ENCODE measurements at regions not wholly inside any gene's neighbourhood (a gene's known extent, or its start where the extent isn't known, plus 50 kb on each side); places are given as distances from the start of the nearest gene placed in this dataset.

GRCh38 chr1:229142471-229142870, 128.4 kb upstream of the RAB4A start:
- H3K9me3 ChIP-seq, result no peaks in the 10 kb centered on the region
- H3K36me3 ChIP-seq, result no peaks in the 10 kb centered on the region
- DNase-seq (ENCODE audit: low spot score in 2 of 2), result no peak
- H3K27me3 ChIP-seq, result no peaks in the 10 kb centered on the region
- H3K27ac ChIP-seq, result no peak overlapping the region
- no peaks in the 10 kb centered on the region for H3K4me1 ChIP-seq
- intact Hi-C loops (cut with DNase I; ENCODE audit: low total_unique reads), result no loop called here
- no peak overlapping the region for H3K4me3 ChIP-seq
- no peak for TF ChIP-seq POLR2AphosphoS5 (IDR thresholded peaks at IDR 0.05)
- TF ChIP-seq, protein P1, sequence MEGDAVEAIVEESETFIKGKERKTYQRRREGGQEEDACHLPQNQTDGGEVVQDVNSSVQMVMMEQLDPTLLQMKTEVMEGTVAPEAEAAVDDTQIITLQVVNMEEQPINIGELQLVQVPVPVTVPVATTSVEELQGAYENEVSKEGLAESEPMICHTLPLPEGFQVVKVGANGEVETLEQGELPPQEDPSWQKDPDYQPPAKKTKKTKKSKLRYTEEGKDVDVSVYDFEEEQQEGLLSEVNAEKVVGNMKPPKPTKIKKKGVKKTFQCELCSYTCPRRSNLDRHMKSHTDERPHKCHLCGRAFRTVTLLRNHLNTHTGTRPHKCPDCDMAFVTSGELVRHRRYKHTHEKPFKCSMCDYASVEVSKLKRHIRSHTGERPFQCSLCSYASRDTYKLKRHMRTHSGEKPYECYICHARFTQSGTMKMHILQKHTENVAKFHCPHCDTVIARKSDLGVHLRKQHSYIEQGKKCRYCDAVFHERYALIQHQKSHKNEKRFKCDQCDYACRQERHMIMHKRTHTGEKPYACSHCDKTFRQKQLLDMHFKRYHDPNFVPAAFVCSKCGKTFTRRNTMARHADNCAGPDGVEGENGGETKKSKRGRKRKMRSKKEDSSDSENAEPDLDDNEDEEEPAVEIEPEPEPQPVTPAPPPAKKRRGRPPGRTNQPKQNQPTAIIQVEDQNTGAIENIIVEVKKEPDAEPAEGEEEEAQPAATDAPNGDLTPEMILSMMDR (IDR thresholded peaks at IDR 0.05), result no peak
- TF ChIP-seq POLR2A (IDR thresholded peaks at IDR 0.05), result no peak

DNA sequence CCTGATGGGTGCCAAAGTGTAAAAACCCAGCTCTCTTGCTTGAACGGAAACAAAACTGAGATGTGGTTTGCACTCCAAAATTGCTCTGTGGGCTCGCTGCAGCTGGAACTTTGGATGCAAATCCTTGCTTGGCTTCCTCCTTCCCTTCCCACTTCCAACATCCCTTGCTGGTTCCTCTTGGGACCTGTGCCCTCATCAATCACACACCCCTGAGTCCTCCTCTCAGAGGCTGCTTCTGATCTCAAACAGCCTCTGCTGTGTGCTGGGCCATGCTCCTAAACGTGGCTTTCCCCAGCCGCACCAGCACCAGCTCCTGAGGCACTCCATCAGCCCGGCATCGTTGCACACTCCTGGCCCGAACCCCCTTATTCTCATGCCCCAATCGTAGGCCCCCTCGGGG, 124.3 kb upstream of the RAB4A start:
- Histone ChIP-seq H3K9me3 (no peaks in the 10 kb centered on the region), H3K4me3 (peak overlapping the region in 2 of 3 donors; percentile 7 to 47), H3K36me3 (no peaks in the 10 kb centered on the region), H3K27ac (no peak overlapping the region), H3K4me1 (no peaks in the 10 kb centered on the region), H3K27me3 (no peaks in the 10 kb centered on the region)
- intact Hi-C loops (cut with DNase I; ENCODE audit: low total_unique reads), result loop anchor here (5.0 kb wide), 1 partner anchor 1476 kb away; no protein-coding TSS in a partner anchor
- DNase-seq (ENCODE audit: low spot score in 2 of 2), result no peak
- TF ChIP-seq POLR2AphosphoS5 (IDR thresholded peaks at IDR 0.05), result no peak
- TF ChIP-seq POLR2A (IDR thresholded peaks at IDR 0.05), result no peak
- TF ChIP-seq, protein P1 (IDR thresholded peaks at IDR 0.05), result no peak

- Histone ChIP-seq H3K27ac (no peak overlapping the region), H3K4me1 (no peaks in the 10 kb centered on the region), H3K4me3 (peak overlapping the region in 2 of 3 donors; percentile 7 to 47), H3K9me3 (no peaks in the 10 kb centered on the region), H3K27me3 (no peaks in the 10 kb centered on the region), H3K36me3 (no peaks in the 10 kb centered on the region)
- TF ChIP-seq, protein P1 (IDR thresholded peaks at IDR 0.05), result no peak
- no peak for TF ChIP-seq POLR2A (IDR thresholded peaks at IDR 0.05)
- no peak for TF ChIP-seq POLR2AphosphoS5 (IDR thresholded peaks at IDR 0.05)
- DNase-seq (ENCODE audit: low spot score in 2 of 2), result peak in 1 of 2 donors; percentile 43
- intact Hi-C loops (cut with DNase I; ENCODE audit: low total_unique reads), result loop anchor here (5.0 kb wide), 1 partner anchor 1475 kb away; no protein-coding TSS in a partner anchor
Measured at GRCh38 chr1:229147072-229147471, 123.8 kb upstream of the RAB4A start.

DNA sequence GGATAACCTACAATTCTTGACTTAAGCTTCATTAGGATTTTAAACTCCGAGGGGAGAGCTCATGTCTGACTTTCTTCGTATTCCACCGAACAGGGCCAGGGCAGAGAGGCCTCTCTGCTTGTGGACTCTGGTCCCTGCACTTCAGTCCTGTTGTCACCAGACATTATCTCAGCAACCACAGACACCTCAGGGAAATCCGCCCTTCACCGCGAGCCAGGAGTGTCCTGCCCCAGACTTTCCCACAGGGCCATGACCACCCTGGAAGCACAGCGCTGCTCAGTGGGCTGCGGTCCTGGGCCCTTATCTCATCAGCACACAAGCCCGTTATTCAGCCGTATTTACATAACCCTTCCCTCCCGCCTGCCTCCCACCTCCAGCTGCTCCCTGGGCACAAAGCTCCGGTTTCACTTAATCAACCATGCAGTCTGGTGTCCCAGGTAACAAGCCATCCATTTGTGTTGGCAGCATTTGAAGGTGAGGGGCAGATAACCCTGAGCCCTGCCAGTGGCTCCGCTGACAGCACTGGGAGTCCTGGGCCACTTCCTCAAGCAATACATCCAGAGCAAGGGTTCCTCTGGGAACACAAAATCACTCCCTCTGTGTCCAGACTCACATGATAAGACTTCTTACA, 122.8 kb upstream of the RAB4A start:
- intact Hi-C loops (cut with DNase I; ENCODE audit: low total_unique reads), result loop anchor here (5.0 kb wide), 1 partner anchor 1474 kb away; no protein-coding TSS in a partner anchor
- Histone ChIP-seq H3K36me3 (no peaks in the 10 kb centered on the region), H3K4me1 (no peaks in the 10 kb centered on the region), H3K27ac (no peak overlapping the region), H3K4me3 (no peak overlapping the region), H3K9me3 (no peaks in the 10 kb centered on the region), H3K27me3 (no peaks in the 10 kb centered on the region)
- no peak for TF ChIP-seq POLR2AphosphoS5 (IDR thresholded peaks at IDR 0.05)
- TF ChIP-seq, protein P1 (IDR thresholded peaks at IDR 0.05), result no peak
- no peak for TF ChIP-seq POLR2A (IDR thresholded peaks at IDR 0.05)
- no peak for DNase-seq (ENCODE audit: low spot score in 2 of 2)

DNA sequence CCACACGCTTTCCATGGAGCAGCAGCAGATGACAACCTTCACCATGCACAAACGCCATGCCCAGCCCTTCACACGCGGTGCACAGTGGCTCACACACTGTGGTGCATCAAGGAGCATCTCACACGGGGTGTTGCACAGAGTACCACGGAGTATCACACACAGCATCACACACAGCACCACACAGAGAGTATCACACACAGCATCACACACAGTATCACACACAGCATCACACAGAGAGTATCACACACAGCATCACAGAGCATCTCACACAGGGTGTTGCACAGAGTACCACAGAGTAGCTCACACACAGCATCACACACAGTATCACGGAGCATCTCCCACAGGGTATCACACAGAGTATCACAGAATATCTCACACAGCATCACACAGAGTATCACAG, 122.2 kb upstream of the RAB4A start:
- H3K4me1 ChIP-seq, result no peaks in the 10 kb centered on the region
- no peaks in the 10 kb centered on the region for H3K27me3 ChIP-seq
- no peaks in the 10 kb centered on the region for H3K36me3 ChIP-seq
- no peak for TF ChIP-seq POLR2A (IDR thresholded peaks at IDR 0.05)
- TF ChIP-seq, protein P1 (IDR thresholded peaks at IDR 0.05), result no peak
- no peak for DNase-seq (ENCODE audit: low spot score in 2 of 2)
- H3K4me3 ChIP-seq, result no peak overlapping the region
- no peaks in the 10 kb centered on the region for H3K9me3 ChIP-seq
- no peak overlapping the region for H3K27ac ChIP-seq
- intact Hi-C loops (cut with DNase I; ENCODE audit: low total_unique reads), result loop anchor here (5.0 kb wide), 1 partner anchor 1474 kb away; no protein-coding TSS in a partner anchor

Measured in breast epithelium (tissue), 4 donors.